Esophagus muscularis mucosa (tissue), 4 donors: ENCODE measurements at regions not wholly inside any gene's neighbourhood (a gene's known extent, or its start where the extent isn't known, plus 50 kb on each side); places are given as distances from the start of the nearest gene placed in this dataset.

ENCODE experiments used
- DNase-seq: peaks from one replicate; pipeline ENCODE4 v3.0.0-alpha.2; 2017; ENCODE audit errors: extremely low spot score
- H3K27ac ChIP-seq, 4 donors: fragments of 200-600 bp; sonication (generic); replicated peaks in 1 of 4; 1 replicate in 3 of 4; 2 replicates in 1 of 4; pipeline ENCODE4 v1.5.1; 2016 to 2019; ENCODE audit warnings: mild to moderate bottlenecking in 1 of 4
- H3K27me3 ChIP-seq, 4 donors: fragments of 200-600 bp; sonication (generic); one replicate each; pipeline versions ENCODE4 v1.5.1 to v1.6.0; 2016 to 2019
- H3K36me3 ChIP-seq, 4 donors: fragments of 200-600 bp; sonication (generic); one replicate each; pipeline ENCODE4 v1.5.1; 2016 to 2019
- H3K4me1 ChIP-seq, 4 donors: fragments of 200-600 bp; sonication (generic); one replicate each; pipeline ENCODE4 v1.5.1; 2016 to 2019
- H3K4me3 ChIP-seq, 4 donors: fragments of 200-600 bp; sonication (generic); 1 replicate in 2 of 4; 2 replicates in 2 of 4; pipeline ENCODE4 v1.5.1; 2016 to 2019; ENCODE audit warnings: mild to moderate bottlenecking in 4 of 4, moderate library complexity in 1 of 4
- H3K9me3 ChIP-seq, 4 donors: fragments of 200-600 bp; sonication (generic); 1 replicate in 3 of 4; 2 replicates in 1 of 4; pipeline ENCODE4 v1.5.1; 2016 to 2019
- EP300 ChIP-seq: sonication (generic); formaldehyde crosslinking; IDR thresholded peaks from one replicate; pipeline ENCODE4 v1.6.1; 2017; ENCODE audit warnings: antibody characterized with exemption
- POLR2A ChIP-seq: fragments of 450-650 bp; IDR thresholded peaks from one replicate; pipeline ENCODE4 v1.6.1; 2017; ENCODE audit warnings: antibody characterized with exemption, moderate library complexity, mild to moderate bottlenecking, low read depth
- POLR2AphosphoS5 ChIP-seq, 2 donors: sonication (generic); formaldehyde crosslinking; IDR thresholded peaks; one replicate each; pipeline ENCODE4 v1.6.1; 2017; ENCODE audit warnings: antibody characterized with exemption in 2 of 2
- WGBS: methylation state at CpG from one replicate; pipeline ENCODE4 v1.1.5; 2018; 5-methylcytosine and 5-hydroxymethylcytosine counted together
- intact Hi-C: fragments of 100-400 bp; cut with DNase I; formaldehyde crosslinking; loops from one replicate; pipeline ENCODE4 v1.15.1; 2023
- TF ChIP-seq, protein P1 (sequence below), 3 experiments: fragments of 200-600 bp in 2 of 3; fragments of 450-650 bp in 1 of 3; sonication (generic) in 2 of 3; IDR thresholded peaks; one replicate each; pipeline ENCODE4 v1.5.1; 2017 to 2019; ENCODE audit warnings: antibody characterized with exemption in 3 of 3, mild to moderate bottlenecking in 2 of 3, moderate library complexity in 1 of 3

DNA sequence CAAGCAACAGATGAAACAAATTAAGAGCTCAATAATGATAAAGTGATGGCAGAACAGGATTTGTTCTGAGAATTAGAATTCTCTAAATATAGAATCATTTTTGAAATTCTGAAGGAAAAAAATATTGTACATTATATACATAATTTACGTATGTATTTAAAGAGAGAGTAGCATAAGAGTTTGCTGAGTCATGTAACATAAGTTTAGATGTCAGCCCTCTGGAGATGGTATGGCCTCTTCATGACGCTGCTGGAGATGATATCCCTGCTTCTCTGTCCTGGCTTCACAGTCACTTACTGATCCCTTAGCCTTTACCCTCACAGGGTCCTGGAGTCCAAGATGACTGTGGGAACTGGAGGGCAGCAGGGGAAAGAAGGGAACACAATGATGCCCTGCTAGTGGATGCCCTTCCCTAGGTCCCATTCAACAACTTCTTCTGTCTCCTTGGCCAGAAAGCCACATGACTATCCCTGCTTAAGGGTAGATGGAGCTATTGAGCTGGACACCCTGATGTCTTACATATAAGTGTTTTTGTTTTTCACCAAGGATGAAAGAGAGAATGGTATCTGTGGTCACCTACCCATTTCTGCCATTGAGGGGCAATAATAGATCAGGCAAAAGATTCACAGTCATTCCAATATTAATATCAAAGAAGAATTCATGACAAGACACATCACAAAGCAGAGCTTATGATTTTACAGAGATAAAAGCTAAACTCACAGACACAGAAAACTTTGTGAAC, 753.1 kb downstream of the TBC1D22A start:
- H3K27ac ChIP-seq = no peak overlapping the region
- no peaks in the 10 kb centered on the region for H3K9me3 ChIP-seq
- 77% methylated on average over 2 of the region's 2 CpGs for WGBS
- H3K4me1 ChIP-seq = no peaks in the 10 kb centered on the region
- no peaks in the 10 kb centered on the region for H3K36me3 ChIP-seq
- H3K27me3 ChIP-seq = peaks cover 0 to 3% (median 0%) of the 10 kb centered on the region in 4 donors
- TF ChIP-seq POLR2A = no peak
- no peak for TF ChIP-seq POLR2AphosphoS5 (IDR thresholded peaks at IDR 0.05)
- no peak for TF ChIP-seq EP300
- TF ChIP-seq, protein P1, sequence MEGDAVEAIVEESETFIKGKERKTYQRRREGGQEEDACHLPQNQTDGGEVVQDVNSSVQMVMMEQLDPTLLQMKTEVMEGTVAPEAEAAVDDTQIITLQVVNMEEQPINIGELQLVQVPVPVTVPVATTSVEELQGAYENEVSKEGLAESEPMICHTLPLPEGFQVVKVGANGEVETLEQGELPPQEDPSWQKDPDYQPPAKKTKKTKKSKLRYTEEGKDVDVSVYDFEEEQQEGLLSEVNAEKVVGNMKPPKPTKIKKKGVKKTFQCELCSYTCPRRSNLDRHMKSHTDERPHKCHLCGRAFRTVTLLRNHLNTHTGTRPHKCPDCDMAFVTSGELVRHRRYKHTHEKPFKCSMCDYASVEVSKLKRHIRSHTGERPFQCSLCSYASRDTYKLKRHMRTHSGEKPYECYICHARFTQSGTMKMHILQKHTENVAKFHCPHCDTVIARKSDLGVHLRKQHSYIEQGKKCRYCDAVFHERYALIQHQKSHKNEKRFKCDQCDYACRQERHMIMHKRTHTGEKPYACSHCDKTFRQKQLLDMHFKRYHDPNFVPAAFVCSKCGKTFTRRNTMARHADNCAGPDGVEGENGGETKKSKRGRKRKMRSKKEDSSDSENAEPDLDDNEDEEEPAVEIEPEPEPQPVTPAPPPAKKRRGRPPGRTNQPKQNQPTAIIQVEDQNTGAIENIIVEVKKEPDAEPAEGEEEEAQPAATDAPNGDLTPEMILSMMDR (IDR thresholded peaks at IDR 0.05) = no peak
- H3K4me3 ChIP-seq = no peak overlapping the region
- DNase-seq = no peak
- intact Hi-C loops = no loop called here

DNA sequence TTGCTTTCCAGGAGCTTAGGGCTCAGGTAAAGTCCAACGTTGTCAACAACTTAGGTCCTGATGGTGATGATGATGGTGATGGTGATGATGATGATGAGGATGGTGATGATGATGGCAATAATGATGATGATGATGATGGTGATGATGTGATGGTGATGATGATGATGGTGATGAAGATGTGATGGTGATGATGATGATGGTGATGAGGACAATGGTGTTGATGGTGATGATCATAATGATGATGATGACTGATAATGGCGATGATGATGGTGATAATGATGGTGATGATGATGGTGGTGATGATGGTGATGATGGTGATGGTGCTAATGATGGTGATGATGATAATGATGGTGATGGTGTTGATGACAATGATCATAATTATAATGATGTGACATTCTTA, 750.2 kb downstream of the TBC1D22A start:
- Histone ChIP-seq H3K36me3 (no peaks in the 10 kb centered on the region), H3K9me3 (no peaks in the 10 kb centered on the region), H3K4me1 (no peaks in the 10 kb centered on the region), H3K27me3 (peaks cover 0 to 3% (median 0%) of the 10 kb centered on the region in 4 donors), H3K4me3 (no peak overlapping the region), H3K27ac (no peak overlapping the region)
- TF ChIP-seq POLR2A = no peak
- TF ChIP-seq POLR2AphosphoS5 (IDR thresholded peaks at IDR 0.05) = no peak
- TF ChIP-seq EP300 = no peak
- TF ChIP-seq, protein P1 (IDR thresholded peaks at IDR 0.05) = no peak
- WGBS = 76% methylated on average over 2 of the region's 2 CpGs
- no peak for DNase-seq
- intact Hi-C loops = no loop called here

DNA sequence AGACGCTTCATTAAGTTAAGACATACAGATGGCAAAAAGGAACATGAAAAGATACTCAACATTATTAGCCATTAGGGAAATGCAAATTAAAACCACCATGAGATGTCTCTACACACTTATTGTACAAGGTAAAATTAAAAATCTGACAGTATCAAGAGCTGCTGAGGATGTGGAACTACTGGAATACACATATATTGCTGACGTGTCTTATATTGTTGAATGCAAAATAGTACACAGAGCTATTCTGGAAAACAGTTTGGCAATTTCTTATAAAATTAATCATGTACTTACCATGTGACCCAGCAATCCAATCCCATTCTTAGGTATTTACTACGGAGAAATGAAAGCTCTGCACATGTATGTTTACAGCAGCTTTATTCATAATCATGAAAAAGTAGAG, 742.5 kb downstream of the TBC1D22A start:
- peaks cover 0 to 15% (median 5%) of the 10 kb centered on the region in 4 donors for H3K9me3 ChIP-seq
- no peak overlapping the region for H3K4me3 ChIP-seq
- H3K4me1 ChIP-seq = no peaks in the 10 kb centered on the region
- intact Hi-C loops = no loop called here
- DNase-seq = no peak
- no peaks in the 10 kb centered on the region for H3K36me3 ChIP-seq
- no peaks in the 10 kb centered on the region for H3K27me3 ChIP-seq
- WGBS = 69% methylated on average over 3 of the region's 3 CpGs
- no peak overlapping the region for H3K27ac ChIP-seq
- TF ChIP-seq POLR2AphosphoS5 (IDR thresholded peaks at IDR 0.05) = no peak
- TF ChIP-seq, protein P1 (IDR thresholded peaks at IDR 0.05) = no peak
- no peak for TF ChIP-seq POLR2A
- TF ChIP-seq EP300 = no peak

DNA sequence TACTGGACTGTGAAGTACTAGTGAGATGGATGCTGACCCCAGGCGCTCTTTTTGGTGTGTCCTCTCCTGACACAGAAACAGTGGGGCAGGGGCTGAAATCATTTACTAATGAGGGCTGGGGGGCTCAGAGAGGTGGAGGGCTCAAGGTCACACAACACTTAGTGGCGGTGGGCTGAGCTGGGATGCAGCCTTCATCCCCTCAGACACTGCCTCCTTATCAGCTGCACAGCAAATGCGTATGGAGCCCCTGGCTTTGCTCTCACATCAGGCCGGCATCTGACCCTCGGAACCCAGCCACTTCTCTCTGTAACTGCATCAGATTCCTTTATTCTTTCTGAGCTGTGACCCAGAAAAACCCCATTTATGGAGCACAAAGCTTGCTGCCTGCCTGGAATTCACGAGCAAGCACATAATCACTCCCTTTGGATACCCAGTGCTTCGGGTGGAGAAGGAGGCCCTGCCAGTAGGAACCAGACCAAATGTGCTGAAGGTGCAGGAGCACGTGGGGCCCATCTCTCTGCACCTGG, 736.6 kb downstream of the TBC1D22A start:
- H3K27me3 ChIP-seq = peaks cover 0 to 42% (median 0%) of the 10 kb centered on the region in 4 donors
- H3K36me3 ChIP-seq = no peaks in the 10 kb centered on the region
- no peaks in the 10 kb centered on the region for H3K4me1 ChIP-seq
- peaks cover 0 to 15% (median 8%) of the 10 kb centered on the region in 4 donors for H3K9me3 ChIP-seq
- TF ChIP-seq POLR2A = no peak
- no peak for TF ChIP-seq POLR2AphosphoS5 (IDR thresholded peaks at IDR 0.05)
- WGBS = 72% methylated on average over 8 of the region's 8 CpGs
- intact Hi-C loops = no loop called here
- DNase-seq = peak; percentile 57
- H3K4me3 ChIP-seq = no peak overlapping the region
- H3K27ac ChIP-seq = no peak overlapping the region

DNA sequence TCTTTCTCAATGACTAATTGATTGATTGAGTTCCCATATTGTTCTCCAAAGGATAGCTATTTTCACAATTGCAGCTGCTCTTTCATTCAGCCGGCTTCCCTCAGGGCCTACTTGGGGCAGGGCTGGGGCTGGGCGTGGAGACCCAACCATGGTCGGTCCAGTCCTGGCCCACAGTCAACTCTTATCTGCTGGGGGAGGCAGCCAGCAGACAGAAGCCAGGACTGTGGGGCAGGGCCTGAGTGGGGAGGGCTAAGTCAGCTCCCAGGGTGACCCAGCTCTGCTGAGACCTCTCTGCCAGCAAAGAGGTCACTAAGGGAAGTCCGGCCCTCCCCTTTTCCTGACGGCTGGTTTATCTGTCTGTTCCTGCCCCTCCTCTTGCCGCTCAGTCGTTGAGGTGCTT, 735.2 kb downstream of the TBC1D22A start:
- intact Hi-C loops = no loop called here
- no peak for DNase-seq
- TF ChIP-seq, protein P1 (IDR thresholded peaks at IDR 0.05) = no peak
- TF ChIP-seq POLR2AphosphoS5 (IDR thresholded peaks at IDR 0.05) (no peak), EP300 (no peak), POLR2A (no peak)
- WGBS = 82% methylated on average over 7 of the region's 7 CpGs
- H3K4me3 ChIP-seq = no peak overlapping the region
- H3K9me3 ChIP-seq = peaks cover 0 to 15% (median 8%) of the 10 kb centered on the region in 4 donors
- no peaks in the 10 kb centered on the region for H3K36me3 ChIP-seq
- peaks cover 0 to 44% (median 0%) of the 10 kb centered on the region in 4 donors for H3K27me3 ChIP-seq
- no peaks in the 10 kb centered on the region for H3K4me1 ChIP-seq
- H3K27ac ChIP-seq = no peak overlapping the region
